ENCODE measurements at regions not wholly inside any gene's neighbourhood (a gene's known extent, or its start where the extent isn't known, plus 50 kb on each side); places are given as distances from the start of the nearest gene placed in this dataset.
A peak's percentile ranks its signal among the peaks of the same experiment; 100 is the strongest.

DNA sequence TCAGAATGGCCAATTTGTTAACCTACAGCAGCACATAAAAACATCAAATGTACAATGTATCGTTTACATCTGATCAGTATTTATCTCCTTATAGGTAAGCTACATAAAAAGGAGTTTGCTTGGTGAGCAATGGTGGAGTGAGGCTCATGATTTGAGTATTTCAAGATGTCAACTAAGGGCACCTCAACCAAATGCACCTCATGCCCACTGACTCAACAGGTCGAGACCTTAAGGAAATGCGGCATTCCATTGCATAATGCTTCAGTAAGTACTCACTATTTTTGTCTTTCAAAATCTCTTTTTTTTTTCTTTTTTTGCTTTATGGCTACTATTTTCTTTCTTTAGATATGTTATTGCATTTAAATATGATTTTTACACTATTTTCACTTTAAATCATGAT is 181.0 kb upstream of the TLL1 start:
- no peak for DNase-seq
- Histone ChIP-seq H3K4me3 (no peak overlapping the region), H3K9me3 (no peaks in the 10 kb centered on the region), H3K4me1 (no peaks in the 10 kb centered on the region), H3K27ac (no peak overlapping the region), H3K36me3 (no peaks in the 10 kb centered on the region), H3K27me3 (no peaks in the 10 kb centered on the region)
- FAIRE-seq: no peak
- ATAC-seq: no peak
- 96% methylated on average over 3 of the region's 3 CpGs for WGBS, 2 donors
- TF ChIP-seq, protein P1, sequence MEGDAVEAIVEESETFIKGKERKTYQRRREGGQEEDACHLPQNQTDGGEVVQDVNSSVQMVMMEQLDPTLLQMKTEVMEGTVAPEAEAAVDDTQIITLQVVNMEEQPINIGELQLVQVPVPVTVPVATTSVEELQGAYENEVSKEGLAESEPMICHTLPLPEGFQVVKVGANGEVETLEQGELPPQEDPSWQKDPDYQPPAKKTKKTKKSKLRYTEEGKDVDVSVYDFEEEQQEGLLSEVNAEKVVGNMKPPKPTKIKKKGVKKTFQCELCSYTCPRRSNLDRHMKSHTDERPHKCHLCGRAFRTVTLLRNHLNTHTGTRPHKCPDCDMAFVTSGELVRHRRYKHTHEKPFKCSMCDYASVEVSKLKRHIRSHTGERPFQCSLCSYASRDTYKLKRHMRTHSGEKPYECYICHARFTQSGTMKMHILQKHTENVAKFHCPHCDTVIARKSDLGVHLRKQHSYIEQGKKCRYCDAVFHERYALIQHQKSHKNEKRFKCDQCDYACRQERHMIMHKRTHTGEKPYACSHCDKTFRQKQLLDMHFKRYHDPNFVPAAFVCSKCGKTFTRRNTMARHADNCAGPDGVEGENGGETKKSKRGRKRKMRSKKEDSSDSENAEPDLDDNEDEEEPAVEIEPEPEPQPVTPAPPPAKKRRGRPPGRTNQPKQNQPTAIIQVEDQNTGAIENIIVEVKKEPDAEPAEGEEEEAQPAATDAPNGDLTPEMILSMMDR (IDR thresholded peaks at IDR 0.05): no peak
- intact Hi-C loops (cut with DNase I): no loop called here

DNA sequence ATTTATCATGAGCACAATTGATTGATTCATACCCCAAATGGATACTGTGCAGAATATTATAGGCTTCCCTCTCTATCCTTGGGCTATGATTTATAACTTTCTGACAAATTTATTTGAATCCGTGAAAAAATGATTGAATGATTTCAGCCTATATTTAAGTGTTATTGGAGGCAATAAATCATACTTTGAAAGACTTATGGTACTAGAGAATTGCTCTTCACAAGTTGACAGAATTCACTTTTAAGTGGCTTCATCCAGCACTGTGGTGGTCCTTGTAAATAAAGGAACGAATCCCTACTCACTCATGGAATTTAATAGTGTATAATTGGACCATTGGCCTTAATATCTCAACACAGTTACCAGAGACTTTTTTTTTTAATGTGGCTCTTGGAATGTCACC is 174.8 kb upstream of the TLL1 start:
- TF ChIP-seq, protein P1 (IDR thresholded peaks at IDR 0.05): no peak
- Histone ChIP-seq H3K27ac (no peak overlapping the region), H3K4me3 (no peak overlapping the region), H3K9me3 (no peaks in the 10 kb centered on the region), H3K36me3 (no peaks in the 10 kb centered on the region), H3K4me1 (no peaks in the 10 kb centered on the region), H3K27me3 (no peaks in the 10 kb centered on the region)
- DNase-seq (no peak), FAIRE-seq (no peak), ATAC-seq (no peak)
- intact Hi-C loops (cut with DNase I): no loop called here
- WGBS, 2 donors: 33% methylated on average over 2 of the region's 2 CpGs

DNA sequence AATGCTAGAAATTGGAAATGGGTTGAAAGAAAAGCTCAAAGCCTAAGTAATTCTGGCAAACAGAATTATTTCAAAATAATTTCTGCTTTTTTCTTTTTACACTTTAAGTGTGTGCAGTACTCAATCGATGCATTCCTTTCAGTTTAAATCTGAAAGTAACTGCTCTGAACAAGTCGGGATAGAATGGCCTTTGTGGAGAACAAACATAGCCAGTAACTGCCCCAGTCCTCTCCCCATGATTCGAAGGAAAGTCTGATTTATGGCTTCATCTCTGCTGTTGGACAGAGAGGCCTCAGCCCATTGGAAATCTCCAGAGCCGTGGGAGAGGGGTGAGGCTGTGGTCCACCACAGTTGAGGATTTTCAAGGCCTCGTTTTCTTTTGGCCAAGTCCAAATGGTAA is 174.0 kb upstream of the TLL1 start:
- no peak for DNase-seq
- no peaks in the 10 kb centered on the region for H3K9me3 ChIP-seq
- TF ChIP-seq, protein P1 (IDR thresholded peaks at IDR 0.05): no peak
- H3K4me1 ChIP-seq: no peaks in the 10 kb centered on the region
- no peak for ATAC-seq
- H3K27me3 ChIP-seq: no peaks in the 10 kb centered on the region
- no peak for FAIRE-seq
- H3K36me3 ChIP-seq: no peaks in the 10 kb centered on the region
- H3K4me3 ChIP-seq: no peak overlapping the region
- H3K27ac ChIP-seq: no peak overlapping the region
- intact Hi-C loops (cut with DNase I): no loop called here
- WGBS, 2 donors: 77 to 80% methylated on average over 5 of the region's 5 CpGs

DNA sequence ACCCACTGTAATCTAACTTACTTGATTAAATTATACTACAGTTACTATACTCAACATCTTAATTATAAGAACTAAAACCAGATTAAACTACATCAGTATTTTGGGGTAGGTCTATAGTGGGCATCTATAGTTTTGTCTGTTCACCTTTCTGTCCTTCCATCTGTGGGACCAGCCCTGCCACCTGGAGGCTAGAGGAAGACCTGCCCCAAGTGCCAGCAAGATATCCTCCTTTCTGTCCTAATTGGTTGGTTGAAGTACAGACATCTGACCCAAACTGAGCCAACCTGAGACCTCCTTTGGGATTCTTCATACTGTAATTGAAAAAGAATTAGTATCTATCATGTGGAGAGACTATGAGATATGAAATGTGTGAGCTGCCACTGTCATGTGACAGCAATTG is 172.2 kb upstream of the TLL1 start:
- no peaks in the 10 kb centered on the region for H3K27me3 ChIP-seq
- peak in 1 of 4 donors; percentile 37 for ATAC-seq
- no peak for DNase-seq
- no peaks in the 10 kb centered on the region for H3K9me3 ChIP-seq
- no peaks in the 10 kb centered on the region for H3K4me1 ChIP-seq
- no peak overlapping the region for H3K4me3 ChIP-seq
- intact Hi-C loops (cut with DNase I): no loop called here
- H3K36me3 ChIP-seq: no peaks in the 10 kb centered on the region
- H3K27ac ChIP-seq: no peak overlapping the region
- no peak for FAIRE-seq
- TF ChIP-seq, protein P1 (IDR thresholded peaks at IDR 0.05): no peak

DNA sequence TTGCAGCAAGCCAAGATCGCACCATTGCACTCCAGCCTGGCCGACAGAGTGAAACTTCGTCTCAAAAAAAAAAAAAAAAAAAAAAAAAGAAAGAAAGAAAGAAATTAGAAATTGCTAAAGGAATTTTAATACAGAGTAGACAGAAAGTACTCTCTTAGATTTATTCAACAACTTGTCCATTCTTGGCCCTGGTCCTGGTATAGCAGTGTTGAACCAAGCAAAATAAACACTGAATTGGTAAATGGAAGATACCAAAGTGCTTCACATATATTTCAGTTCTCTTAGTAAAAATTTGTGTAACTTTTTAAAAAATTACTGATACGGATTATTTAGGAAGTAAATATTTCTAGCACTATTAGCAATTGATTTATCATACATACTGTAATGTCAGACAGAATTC is 165.9 kb upstream of the TLL1 start:
- Histone ChIP-seq H3K27ac (no peak overlapping the region), H3K36me3 (no peaks in the 10 kb centered on the region), H3K4me3 (no peak overlapping the region), H3K9me3 (no peaks in the 10 kb centered on the region), H3K27me3 (no peaks in the 10 kb centered on the region), H3K4me1 (peaks cover 13 to 25% (median 17%) of the 10 kb centered on the region in 3 donors)
- 93 to 96% methylated on average over 4 of the region's 4 CpGs for WGBS, 2 donors
- FAIRE-seq (no peak), DNase-seq (no peak), ATAC-seq (no peak)
- TF ChIP-seq, protein P1 (IDR thresholded peaks at IDR 0.05): no peak
- intact Hi-C loops (cut with DNase I): no loop called here

Measured in pancreas (tissue), 10 donors.